Left lobe of liver (tissue), 2 donors: ENCODE measurements at regions not wholly inside any gene's neighbourhood (a gene's known extent, or its start where the extent isn't known, plus 50 kb on each side); places are given as distances from the start of the nearest gene placed in this dataset.
"Not testable (repeated sequence)": the region's sequence is repeated elsewhere in the genome, so short reads cannot be mapped to it uniquely, and the experiment has no call there.

Experiments
- ATAC-seq: fragments of 200-7000 bp; cut with Tn5 transposase; one replicate; pipeline ENCODE4 v1.9.1; 2020; ENCODE audit warnings: mild to moderate bottlenecking, moderate library complexity
- DNase-seq: peaks from one replicate; pipeline ENCODE4 v3.0.0-alpha.2; 2020; ENCODE audit warnings: low spot score
- donor health status: DM: no; HTN: no; CAD: no; lungs with moderate emphysema.
- donor health status: DM: no; HTN: yes; CAD: no.

DNA sequence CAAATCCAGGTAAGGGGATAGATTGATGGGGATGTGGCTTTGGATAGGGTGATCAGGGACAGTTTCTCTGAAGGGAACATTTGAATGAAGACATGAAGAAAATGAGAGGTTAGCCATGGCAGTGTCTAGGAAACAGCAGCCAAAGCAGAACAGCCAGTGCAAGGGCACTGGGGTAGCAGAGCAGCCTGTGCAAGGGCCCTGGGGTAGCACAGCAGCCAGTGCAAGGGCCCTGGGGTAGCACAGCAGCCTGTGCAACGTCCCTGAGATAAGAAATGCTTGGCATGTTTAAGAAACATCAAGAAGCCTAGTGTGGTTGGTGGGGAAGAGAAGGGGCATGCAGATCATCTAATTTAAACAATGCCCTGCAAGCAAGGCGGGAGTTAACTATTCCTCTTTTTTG lies 128.5 kb downstream of the IRX5 start:
- no peak for DNase-seq
- no peak for ATAC-seq

DNA sequence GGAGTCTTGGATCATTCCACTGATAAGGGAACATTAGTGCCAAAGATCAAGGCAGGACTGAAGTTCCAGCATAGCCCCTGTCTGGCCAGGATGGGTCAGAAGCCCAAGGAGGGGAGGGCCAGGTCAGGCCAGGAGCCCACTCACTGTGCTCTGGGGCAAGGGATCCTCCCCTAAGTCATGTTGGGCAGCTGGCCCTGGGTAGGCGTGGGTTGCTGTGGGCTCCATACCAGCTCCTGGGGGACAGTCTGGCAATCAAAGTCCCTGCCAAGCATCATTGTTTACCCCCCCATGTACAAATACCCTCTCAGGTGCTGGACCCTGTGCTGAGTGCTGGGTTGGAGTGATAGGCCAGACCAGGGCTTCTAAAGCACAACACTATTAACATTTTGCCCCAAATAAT lies 130.5 kb downstream of the IRX5 start:
- no peak for DNase-seq
- no peak for ATAC-seq

DNA sequence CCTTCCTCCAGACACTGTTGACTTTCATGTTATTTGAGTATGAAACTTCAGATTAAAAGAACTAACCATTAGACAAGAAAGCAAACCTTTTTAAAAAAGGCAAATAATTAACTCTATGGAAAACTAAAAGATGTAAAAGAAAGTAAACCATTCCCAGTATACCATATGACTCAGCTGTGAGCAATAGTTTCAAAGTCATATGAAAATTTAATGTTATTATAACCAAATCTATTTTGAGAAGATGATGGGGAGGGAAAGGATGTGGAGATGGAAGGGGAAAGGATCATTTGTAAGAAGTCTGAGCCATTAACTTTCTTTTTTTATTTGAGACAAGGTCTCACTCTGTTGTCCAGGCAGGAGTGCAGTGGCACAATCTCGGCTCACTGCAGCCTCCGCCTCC lies 131.8 kb downstream of the IRX5 start:
- no peak for DNase-seq

DNA sequence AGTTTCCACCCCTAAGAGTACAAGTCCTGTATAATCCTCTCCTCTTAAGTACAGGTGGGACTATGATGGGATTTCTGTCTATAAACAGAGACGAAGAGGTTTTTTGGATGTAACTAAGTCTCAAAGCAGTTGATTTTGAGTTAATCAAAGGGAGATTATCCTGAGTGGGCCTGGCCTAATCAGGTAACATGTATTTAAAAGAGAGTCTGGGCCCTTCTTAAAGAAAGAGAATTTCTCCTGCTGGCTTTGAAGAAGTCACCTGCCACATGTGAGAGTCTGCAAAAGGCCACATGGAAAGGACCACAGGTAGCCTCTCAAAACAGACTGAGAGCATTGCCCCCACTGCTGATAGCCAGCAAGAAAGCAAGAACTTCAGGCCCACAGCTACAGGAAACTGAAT lies 142.3 kb downstream of the IRX5 start:
- DNase-seq, result no peak
- no peak for ATAC-seq

More for the DNA sequence above, 131.8 kb downstream of the IRX5 start:
- no peak for ATAC-seq

DNA sequence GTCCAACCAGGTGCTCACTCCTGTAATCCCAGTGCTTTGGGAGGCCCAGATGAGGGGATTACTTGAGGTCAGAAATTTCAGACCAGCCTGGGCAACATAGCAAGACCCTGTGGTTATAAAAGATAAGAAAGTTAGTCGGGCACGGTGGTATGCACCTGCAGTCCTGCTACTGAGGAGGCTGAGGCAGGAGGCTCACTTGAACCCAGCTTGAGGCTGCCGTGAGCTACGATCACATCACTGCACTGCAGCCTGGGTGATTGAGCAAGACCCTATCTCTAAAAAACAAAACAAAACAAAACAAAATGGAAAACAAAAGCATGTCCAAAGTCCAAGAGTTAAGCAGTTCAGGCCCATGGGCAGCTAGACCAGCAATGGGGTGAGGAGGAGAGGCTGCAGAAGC lies 143.2 kb downstream of the IRX5 start:
- ATAC-seq, result no peak
- DNase-seq, result no peak

DNA sequence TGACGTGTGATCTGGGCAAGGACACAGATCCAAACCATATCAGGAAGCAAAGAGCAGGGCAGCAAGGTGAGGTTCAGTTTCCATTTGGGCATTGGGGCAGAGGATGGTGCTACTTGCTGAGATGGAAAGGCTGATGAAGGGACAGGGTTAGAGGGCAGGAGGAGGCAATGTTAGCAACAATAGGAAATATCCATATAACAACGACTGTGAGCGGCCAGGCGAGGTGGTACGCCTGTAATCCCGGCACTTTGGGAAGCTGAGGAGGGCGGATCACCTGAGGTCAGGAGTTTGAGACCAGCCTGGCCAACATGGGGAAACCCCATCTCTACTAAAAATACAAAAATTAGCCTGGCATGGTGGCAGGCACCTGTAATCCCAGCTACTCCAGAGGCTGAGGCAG lies 144.5 kb downstream of the IRX5 start:
- ATAC-seq, DNase-seq: not testable (repeated sequence)

DNA sequence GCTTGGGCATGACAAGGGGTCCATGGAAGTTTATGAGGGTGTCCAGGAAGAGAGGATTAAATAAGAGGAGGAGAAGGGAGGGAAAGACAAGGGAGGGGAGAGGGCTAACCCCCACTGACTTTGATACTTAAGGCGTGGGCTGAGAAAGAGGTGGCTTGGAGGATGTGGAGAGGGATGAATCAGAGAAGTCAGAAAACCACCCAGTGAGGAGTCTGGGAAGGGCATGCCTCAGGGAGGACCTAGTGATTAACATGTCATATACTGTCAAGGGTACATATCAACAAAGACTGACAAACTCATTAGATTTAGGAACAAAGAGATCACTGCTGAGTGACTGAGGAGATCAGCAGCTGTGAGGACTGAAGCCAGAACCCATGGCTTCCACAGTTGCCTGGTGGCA lies 145.4 kb downstream of the IRX5 start:
- DNase-seq (no peak), ATAC-seq (no peak)

DNA sequence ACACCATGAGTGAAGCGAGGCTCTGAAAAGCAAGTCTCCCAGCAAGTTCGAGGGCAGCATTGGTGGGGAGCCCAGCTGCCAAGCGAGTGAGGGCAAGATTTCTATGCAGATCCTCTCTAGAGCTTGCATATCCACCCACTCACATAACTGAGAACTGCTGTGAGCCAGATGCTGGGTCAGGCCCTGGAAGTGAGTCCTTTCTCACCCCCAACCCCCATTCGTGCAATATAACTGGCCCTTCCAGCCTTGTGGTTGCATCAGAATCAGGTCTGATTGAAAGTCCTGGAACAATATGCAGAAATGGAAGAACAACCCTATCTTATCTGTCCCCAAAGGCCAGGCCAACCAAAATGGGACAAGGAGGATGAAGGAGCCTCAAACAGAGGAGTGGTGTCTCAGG lies 146.6 kb downstream of the IRX5 start:
- ATAC-seq (no peak), DNase-seq (no peak)

DNA sequence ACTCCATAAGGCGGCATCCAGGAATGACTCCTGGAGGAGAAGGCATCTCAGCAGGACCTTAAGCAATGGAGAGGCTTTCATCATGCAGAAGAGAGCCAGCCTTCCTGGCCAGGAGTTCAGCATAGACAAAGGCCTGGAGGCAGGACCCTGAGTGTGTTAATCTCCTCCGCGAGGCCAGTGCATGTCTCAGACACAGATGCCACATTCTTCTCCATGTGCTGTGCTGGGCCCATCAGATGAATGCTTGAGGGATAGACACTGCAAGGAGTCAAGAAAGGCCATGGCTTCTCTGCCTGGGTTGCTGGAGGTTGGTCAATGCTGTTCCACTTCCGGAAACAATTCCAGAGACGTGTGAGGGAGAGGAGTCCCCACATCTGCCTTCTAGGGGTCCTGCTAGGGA lies 147.5 kb downstream of the IRX5 start:
- DNase-seq, result no peak
- ATAC-seq, result no peak

DNA sequence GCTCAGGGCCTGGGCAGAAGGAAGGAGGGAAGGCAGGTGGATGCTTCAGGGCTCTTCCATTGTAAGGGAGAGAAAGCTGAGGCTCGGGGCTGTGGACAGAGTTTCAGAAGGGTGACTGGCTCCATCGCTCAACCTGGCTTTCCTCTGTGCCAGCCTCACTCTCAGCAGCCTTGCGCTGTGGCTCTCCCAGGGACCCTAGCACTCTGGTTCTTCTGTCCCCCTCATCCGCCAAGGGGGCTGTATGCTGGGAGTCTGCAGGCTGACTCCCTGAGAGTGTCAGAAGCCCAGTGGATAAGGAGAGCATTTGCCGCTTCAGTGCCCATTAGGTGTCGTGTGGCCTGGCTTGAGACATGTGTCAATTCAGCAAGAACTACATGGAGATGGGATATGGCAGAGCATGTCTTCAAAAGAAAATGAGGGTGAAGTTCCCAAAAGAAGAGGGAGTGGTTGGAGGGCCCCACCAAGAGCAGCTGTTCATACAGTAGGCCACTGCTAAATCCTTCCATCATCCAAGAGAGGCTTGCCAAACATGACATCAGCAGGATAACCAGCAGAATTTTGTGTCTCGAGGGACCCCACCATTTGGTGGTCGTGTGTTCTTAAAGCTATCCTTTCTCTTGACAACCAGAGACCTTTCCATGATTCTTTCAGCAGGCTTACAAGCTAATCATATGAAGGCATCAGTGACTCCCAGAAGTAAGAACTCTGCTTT lies 148.2 kb downstream of the IRX5 start:
- no peak for ATAC-seq
- DNase-seq, result no peak

DNA sequence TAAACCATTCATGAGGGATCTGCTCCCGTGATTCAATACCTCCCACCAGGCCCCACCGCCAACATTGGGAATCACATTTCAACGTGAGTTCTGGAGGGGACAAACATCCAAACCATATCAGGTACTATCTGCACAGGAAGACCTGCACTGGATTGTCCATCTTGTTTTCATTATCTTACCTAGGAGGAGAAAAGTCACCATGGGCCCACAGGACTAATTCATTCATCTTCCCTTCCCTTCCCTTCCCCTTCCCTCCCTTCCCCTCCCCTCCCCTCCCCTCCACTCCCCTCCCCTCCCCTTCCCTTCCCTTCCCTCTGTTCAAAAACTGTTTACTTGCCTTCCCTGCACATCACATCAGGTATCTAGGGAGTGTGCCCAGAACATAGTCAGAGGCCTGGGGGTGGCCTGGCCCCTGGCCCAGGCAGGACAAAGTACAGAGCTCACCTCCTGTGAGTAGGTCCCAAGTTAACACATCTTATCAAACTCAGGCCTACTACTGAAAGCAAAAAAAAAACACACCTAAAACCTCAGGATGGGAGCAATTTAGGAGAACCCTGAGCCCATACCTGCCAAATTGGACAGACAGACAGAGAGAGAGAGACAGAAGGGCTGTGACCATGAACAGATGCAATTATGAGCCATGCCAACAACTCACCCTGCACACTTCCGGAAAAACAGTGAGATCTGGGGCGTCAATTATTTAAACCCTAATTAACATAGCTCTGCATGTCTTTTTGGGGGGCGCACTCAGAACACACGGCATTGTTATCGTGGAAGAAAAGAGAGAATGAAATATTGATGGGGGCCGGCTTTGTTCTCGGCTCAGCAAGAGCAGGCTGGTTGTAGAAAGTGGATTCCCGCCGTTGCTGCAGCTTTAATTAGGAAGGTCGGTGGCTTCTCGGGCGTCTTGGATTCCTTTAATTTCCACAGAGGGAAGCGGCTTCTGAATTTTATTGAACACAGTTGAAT lies 151.2 kb downstream of the IRX5 start:
- peak; percentile 83 for DNase-seq
- peak; percentile 98 for ATAC-seq

DNA sequence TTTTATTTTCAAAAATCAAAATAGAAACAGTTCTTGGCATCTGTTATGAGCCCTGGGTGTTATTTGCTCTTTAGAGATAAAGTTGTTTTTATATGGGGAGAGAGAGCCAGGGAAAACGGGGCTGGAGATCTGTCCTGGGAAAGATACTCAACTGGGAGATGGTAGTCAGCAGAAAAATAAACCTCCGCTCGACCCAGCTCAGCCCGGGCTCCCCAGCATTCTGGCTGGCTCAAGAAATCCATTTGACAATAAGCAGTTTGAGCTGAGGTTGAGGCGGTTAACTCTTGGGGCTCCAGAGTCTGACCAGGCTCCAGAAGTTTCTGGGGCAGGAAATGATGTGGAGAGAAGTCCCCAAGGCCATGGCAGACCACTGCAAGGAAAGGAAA lies 151.9 kb downstream of the IRX5 start:
- ATAC-seq (peak; percentile 58), DNase-seq (no peak)

DNA sequence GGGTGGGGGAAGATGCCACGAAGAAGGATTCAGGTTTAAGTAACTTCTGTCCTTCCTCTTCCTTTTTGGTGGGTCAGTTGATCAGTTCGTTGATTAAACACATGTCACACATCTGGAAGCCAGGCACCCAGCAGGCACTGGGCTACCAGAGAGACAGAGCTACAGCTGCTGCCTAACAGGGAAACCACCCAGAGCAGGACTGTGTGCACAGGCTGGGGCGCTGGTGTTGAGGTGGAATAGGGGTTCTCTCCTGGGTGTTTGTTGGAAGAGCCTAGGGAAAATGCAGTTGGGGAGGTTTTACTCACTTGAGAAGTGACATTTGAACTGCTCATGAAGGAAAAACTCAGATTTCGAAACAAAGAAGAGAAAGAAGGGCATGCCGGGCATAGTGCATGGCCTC lies 152.4 kb downstream of the IRX5 start:
- ATAC-seq (no peak), DNase-seq (no peak)

DNA sequence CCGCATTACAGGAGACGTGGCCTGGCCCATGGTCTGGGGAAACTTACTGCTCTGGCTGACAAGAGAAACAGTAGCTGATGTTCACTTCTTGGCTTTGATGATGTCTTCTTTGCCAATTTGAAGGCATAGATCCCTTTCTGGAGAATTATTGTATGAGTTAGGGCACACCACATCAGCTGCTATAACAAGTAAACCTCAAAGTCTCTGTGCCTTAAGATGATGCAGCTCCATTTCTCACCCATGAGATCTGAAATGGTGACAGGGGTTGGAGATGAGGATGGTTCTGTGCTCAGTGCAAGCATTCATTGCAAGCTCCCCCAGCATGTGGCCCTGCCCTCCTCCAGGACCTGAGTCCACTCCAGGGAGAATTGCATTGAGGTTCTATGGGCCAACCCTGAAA lies 157.4 kb downstream of the IRX5 start:
- ATAC-seq (no peak), DNase-seq (no peak)

DNA sequence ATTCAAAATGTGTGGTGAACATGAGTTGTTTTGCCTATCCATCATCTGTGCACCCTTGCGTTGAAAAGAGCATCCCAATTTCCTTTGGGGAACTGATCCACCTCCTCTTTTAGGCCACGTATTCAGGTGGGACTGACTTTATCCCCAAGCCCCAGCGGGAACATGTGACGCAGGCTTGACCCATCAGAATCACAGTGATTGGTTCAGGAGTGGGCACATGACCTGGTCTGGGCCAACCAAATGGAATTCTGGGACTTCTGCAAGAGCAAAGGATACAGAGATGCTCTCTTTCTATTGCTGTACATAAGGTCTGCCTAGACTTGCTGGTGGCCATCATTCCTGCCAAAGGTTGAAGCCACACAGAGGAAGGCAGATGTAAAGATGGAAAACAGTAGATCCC lies 158.9 kb downstream of the IRX5 start:
- ATAC-seq, result no peak
- no peak for DNase-seq

DNA sequence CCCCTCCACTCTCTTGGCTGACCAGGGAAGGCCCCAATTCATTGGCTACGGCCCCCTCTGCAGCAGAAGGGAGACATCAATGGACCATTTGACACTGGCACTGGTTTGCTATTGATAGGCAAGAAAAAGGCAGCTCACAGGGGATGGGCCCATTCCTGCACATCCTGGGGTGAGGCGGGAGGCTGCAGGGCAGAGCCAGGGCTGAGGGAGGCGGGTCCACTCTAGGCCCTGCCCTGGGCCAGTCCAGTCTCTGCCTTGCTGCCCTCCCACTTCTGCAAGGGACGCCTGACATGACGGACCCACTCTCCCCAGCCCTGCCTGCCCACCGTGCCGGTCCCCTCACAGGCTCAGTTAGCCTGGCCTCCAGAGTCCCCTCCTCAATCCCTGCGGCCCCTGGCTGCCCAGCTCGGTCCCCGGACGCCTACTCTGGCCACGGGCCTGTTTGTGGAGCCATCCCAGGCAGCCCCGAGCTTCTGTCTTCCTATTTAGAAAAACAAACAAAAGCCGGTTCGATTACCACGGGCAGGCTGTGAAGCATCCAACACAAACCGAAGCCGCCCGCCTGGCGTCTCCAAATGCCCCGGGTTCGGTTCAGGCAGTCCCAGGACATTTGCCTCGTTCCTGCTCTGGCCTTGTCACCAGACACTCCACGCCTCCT lies 160.7 kb downstream of the IRX5 start:
- peak; percentile 33 for ATAC-seq
- DNase-seq, result no peak

DNA sequence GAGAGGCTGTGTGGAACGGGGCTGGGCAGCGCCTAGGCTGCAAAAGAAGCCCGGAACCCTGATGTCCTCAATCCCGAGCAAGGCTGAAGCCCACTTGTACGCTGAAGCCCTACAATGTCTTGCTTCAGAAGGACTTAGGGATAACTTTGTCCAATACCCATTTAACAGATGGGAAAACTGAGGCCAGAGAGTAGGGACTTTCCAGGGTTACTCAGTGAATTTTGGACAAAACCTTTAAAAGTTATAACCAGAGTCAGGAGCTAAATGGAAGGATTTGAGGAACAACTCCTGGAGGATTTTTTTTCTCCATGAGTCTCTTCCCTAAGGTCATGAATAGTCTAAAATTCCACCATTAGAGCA lies 161.2 kb downstream of the IRX5 start:
- ATAC-seq (no peak), DNase-seq (no peak)

DNA sequence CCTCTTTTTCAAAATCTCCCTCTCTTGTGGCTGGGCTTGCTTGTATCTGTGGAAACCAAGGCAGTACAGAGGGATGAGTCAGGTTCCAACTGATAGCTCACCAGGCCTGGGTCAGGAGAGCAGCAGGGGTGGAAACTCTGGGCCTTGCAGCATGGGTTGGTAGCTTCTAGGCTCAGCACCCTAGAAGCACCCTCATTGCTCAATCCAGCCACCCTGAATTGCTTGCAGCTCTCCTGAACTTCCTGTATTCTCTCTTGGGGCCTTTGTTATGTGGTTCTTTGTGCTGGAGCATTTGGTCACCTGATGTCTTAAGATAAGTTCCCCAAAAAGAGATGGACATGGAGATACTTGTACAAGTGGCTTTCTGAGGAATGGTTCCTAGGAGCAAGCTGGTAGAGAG lies 169.4 kb downstream of the IRX5 start:
- DNase-seq (no peak), ATAC-seq (no peak)

DNA sequence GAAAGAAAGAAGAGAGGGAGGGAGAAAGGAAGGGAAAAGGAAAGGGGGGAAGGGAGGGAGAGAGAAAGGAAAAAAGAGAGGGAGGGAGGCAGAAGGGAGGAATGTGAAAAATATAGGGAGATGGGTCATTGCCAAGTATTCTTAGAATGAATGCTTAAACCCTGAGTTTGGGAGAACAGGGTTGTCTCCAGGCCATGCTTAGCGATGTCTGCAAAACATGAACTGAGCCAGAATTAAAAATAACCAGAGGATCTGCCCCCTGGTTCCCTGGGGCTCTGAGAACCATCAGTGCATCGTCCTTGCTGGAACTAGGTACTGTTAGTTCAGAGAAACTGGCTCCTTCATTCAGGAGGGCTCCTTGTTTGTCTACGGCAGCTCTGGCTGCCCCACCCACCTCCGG lies 170.4 kb downstream of the IRX5 start:
- ATAC-seq, result no peak
- no peak for DNase-seq

DNA sequence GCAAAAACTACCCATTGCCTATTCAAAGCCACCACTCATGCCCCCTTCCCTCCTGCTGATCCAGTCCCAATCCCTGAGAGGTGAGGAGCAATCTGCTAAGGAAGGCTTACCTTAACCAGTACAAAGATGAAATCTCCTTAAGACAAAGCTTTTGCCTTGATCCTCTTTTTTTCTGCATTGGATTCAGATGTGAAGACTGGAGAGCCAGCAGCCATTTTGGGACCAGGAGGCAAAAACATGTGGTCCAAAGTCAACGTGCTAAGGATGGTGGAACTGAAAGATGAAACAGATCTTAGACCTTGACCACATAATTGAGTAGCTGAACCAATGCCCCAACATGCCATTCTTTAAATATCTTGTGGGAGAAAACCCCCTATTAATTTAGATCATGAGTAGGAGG lies 171.4 kb downstream of the IRX5 start:
- DNase-seq, result no peak
- ATAC-seq, result no peak

DNA sequence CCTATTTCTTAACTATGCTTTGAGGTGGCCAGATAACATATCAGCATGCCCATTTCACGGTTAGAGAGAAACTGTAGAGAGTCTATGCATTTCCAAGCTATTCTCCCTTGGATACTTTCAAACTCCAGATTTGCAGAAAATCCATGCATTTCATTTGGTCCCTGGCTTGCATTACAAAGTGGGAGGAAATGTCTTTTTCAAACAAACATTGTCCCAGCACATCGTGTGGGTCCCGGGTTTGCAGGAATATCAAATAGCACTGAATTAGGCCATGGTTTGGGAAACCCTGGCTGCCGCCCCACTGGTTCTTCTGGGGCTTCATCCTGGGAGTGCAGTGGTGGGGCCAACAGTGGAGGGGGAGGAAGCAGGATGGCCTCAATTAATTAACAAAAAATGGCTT lies 171.9 kb downstream of the IRX5 start:
- no peak for ATAC-seq

DNA sequence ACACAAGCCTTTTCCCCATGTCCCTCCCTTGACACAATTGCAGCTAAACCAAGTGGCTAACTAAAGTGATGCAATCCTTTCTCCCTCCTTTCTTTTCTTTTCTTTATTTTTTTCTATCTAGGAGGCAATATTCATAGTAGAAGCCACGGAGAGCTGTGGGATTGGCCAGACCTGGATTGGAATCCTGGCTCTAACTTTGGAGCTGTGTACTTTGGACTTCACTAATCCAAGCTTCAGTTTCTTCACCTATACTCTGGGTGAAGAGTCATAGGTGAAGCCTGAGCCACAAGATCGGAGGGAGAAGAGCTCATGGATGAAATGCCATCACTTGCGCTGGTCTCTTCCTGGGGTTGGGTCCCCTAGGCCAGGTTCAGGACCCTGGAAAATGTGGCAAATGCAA lies 177.2 kb downstream of the IRX5 start:
- ATAC-seq (peak; percentile 93), DNase-seq (no peak)

More for the DNA sequence above, 171.9 kb downstream of the IRX5 start:
- DNase-seq, result no peak
